ENCODE measurements at regions not wholly inside any gene's neighbourhood (a gene's known extent, or its start where the extent isn't known, plus 50 kb on each side); places are given as distances from the start of the nearest gene placed in this dataset.
"Not testable (repeated sequence)": the region's sequence is repeated elsewhere in the genome, so short reads cannot be mapped to it uniquely, and the experiment has no call there.

DNA sequence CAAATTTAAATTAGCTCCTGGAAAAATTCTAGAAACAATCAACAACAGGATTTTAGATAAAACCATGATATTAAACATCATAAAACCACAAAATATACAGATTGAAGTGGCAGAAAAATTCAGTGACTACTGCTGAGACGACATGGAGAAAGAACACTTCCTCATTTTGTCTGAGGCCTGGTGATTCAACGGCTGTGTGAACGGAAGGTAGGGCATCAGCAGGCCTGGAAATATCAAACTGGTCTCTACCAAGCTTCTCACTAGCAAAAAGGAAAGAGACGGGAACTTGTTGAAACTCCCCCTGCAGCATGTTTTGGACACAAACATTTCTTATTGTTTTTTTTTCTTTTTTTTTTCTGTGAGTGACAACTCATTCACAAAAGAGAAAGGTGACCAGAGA is 58.0 kb upstream of the AHI1 start:
- no peak for DNase-seq

DNA sequence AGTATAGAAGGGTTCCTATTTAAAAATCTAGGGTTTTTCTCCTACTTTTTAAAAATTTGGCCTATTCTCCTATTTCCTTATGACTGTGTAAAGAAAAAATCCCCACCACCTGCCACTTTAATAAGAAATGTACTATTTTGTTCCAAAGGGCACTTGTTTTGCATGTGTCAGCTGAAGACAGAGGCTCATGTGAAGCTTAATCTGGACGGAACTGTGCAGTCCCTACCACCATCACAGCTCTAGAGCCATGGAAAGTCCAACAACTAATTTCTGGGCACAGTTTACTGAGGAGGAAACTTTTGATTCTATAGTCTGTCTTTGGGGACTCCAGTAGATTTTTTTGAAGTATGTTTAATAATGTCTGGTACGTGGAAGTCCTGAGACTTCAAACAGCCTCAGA is 60.0 kb upstream of the AHI1 start:
- no peak for DNase-seq

DNA sequence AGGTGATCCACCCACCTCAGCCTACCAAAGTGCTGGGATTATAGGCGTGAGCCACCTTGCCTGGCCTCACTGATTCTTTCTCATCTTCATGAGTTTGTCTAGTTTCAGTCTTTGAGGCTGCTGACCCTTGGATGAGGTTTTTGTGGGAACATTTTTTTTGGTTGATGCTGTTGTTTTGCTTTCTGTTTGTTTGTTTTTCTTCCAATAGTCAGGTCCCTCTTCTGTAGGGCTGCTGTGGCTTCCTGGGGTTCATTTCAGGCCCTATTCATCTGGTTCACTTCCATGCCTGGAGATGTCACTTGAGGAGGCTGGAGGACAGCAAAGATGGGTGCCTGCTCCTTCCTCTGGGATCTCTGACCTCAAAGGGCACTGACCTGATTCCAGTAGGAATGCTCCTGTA is 68.1 kb upstream of the AHI1 start:
- DNase-seq, result not testable (repeated sequence)

DNA sequence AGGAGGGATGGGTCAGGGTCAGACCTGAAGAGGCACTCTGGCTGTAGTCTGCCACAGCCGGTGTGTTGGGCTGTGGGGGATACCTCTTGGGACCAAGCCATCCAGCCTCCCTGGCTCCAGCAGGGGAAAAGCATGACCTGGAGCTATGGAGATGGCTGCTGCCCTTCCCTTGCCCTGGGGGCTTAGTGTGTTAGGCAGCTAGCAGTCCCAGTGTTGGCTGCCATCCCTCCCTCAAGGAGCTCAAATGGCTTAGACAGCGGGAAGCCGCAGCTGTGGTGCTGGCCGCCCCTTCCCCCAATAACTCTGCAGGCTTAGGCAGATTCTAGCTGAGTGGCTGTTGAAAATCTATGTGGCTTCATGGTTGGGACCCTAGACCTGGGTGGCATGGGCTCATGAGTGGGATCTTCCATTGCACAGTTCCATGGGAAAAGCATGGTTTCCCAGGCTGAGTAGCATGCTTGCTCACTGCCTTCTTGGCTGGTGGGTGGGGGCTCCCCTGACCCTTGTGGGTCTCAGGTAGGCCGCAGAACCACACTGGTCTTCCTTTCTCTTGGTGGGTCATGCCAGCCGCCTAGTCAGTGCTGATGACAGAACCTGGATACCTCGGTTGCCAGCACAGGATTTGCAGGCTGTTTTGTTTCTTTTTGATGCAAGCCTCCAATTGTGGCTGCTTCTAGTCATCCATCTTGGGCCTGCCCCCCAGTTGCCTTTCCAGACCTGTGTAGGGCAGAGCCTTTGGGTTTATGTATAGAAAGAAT is 69.0 kb upstream of the AHI1 start:
- no peak for DNase-seq

DNA sequence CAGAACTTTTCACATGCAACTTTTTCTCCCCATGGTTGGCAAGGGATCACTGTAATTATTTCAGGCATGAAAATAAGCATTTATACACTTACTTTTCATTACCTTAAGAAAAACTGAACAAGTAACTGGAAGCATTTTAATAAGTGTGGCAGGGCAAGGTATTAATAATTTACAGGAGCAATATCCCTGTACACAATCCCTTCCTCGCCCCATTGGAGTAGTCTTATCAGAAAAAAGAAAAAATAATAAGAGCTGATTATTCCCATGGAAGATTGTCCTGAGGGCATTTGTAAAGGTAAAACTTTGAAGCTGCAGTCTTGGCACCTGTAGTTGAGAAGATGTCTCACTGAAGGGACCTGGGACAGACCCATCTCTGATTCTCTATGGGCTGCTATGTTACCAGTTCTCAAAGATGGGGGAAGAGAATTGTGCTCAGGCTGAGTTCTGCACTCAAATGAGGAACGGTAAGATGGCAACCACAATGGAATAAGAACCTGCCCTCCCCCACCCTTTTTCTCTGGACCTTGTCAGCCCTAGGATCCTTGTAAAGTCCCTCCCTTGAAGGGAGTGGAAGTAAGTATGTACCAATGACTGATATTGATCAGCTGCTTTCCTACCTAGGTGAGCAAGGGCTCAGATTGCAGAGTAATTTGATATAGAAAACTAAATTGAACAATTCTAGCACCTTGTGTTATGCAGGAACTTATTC is 70.0 kb upstream of the AHI1 start:
- DNase-seq, result no peak

DNA sequence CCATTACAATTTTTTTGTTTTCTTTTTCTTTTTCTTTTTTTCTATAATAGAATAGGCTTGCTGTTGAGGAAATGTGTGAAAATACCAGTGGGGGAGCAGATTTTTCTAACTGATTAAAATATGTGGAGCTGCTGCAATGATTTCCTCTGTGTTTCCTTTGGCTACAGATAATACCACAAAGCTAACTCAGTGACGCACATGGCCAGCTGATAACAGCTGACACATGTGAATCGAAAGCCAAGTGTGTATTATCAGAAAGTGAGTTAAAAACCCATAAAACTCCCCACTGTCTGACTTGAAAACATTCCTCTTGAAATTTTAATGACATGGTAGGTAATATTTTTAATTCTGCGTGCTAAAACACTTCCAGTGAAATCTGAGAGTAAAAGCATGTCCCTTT is 70.8 kb upstream of the AHI1 start:
- no peak for DNase-seq

DNA sequence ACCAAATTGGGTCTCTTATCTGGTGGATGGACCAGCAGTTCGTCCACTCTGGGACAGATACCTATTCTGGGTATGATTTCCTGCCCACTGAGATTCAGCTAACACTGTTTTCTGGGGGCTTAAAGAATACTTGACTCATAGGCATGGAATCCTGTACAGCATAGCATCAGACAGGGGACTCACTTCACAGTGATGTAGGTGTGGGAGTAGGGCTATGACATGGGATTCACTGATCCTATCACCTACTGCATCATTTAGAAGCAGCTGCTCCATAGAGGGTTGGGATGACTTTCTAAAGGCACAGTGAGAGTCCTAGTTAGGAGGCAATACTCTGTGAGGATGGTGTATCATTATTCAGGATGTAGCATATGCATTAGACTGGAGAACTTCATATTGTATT is 74.5 kb upstream of the AHI1 start:
- no peak for DNase-seq

DNA sequence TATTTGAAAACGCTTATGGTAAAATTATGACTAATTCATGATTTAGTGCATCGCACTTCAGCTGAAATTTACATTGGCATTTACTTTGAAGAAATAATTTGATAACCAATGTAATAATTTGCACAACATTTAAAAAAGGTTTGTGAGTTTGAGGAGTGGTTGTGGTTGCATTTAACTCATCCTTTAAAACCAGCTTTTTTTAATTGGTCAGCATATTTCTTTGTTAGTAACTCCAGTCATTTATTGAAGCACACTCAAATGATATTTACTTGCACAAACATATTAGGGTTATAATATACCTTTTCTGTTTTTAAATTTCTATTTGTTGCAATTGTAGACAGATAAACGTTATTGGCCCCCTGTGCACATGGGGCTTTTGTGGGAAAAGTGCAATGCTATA is 78.1 kb upstream of the AHI1 start:
- DNase-seq, result no peak

DNA sequence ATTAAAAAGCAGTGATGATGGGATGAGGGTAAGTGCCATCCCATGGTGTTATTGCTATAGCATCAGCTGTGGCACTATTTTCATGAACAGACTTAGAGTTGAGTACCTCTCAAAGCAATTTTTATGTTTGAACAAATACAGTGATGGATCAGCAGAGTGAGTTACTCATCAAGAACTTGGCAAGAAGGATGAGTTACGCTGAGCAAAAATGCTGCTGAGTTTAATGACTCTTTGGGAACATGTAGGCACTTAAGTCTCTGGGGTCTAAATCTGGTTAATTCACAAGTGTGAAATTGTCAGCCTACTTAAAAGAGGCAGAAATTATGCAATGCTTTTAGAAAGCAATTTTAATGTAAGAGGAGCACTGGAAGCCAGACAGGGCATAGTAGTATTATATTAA is 78.5 kb upstream of the AHI1 start:
- no peak for DNase-seq

DNA sequence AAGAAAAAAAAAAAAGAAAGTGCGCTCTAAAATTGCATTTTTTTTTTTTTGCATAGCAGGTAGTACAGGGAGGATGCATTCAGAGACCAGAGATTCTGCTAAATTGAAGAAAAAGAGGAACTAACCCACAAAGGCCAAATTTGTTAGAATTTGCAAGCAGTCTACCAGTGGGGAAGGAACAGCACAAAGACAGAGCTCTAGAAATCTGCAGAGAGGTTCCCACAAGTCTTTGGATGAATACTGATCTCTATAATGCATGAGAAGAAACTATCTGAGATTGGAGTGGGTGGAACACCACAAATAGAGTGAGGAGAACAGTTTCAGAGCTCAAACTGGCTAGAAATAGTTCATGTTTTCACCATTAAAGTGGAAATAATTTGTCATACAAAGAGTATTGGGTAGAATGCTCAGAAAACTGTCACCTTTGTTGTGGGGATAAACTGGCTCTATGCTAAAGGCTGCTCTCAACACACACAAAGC is 79.6 kb upstream of the AHI1 start:
- no peak for DNase-seq

DNA sequence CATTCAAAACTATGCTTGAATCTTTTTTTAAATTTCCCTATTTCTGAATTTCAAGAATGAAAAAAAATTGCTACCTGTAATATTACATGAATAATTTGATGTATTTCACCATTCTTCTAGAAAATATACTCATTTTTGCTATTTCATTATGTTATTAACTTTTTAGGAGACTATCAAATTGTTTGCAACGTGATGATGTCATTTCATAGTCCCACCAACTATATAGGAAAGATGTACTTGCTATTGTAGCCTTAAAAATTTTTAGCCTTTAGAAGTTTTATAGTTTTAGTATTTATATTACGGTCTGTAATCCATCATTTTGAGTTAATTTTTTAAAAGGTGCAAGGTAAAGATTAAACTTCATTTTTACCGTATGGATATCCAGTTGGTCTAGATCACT is 81.4 kb upstream of the AHI1 start:
- no peak for DNase-seq

DNA sequence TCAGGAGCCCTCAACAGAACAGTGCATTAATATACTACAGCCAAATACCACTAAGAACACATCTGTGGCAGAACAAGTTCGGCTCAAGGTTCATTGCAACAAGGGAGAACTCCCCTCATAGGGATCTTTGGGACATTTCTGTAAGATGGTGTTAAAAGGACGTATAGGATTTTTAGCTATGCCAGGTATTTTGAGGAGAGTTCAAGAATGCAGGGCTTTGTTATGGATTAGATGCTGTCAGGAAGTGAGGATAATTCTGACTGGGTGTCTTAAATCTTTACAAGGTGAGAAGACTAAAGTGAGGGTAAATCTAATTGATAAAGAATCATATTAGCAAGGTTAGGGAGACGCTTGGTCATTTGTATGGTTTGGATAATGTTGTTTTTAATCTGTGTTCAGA is 83.7 kb upstream of the AHI1 start:
- no peak for DNase-seq

DNA sequence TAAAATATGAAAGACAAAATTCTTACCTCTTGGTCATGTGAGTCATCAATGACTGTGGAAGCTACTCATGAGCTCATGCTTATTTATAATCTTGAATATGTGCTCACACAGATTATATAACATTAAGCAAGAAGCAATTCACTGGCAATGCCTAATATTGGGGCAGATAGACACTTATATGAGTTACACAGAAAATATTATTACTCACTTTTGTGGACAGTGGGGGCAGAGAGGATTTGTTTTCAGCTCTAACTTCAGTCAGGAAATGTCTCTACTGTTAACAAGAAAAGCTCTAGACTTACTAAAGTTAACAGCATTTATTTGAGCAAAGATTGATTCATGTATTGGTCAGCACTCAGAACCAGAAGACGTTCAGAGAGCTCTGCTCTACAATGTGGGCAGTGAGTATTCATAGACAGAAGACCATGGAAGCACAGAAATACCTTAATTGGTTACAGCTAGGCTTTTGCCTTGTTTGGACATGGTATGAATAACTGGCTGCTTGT is 85.8 kb upstream of the AHI1 start:
- DNase-seq, result no peak

DNA sequence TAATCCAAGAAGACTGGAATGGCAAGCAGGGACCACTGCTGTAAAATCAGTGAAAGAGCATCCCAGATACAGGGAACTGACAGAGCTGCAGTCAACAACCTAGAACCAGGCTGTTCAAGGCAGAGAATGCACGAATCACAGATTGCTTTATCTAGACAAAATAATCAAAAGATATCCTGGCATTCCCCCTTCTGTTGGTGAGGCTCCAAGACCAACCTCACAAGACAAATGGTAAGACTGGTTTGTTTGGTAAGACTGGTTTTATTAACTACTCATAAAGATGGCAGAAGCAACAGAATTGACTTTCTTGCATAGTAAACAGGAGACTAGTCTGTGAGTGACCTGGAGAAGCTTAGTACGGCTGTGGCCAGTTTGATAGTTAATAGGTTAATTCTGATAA is 88.8 kb upstream of the AHI1 start:
- no peak for DNase-seq

DNA sequence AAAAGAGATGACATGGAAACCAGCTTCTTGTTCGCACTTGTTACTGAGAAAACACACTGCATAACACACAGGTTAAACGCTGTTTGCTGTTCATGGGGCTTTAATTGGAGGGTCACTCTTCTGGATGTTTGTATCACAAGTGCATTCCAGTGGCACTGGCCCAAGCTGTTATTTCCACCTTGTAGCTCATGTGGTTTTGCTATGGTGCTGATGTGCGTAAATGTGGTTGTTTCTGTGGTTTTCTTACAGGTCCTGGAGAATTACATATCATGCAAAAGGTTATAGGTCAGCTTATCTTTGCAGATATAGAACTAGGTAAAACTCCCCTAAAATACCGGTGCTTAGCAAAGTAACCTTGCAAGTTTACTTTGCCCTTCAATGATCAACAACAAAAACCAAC is 89.3 kb upstream of the AHI1 start:
- DNase-seq, result no peak

DNA sequence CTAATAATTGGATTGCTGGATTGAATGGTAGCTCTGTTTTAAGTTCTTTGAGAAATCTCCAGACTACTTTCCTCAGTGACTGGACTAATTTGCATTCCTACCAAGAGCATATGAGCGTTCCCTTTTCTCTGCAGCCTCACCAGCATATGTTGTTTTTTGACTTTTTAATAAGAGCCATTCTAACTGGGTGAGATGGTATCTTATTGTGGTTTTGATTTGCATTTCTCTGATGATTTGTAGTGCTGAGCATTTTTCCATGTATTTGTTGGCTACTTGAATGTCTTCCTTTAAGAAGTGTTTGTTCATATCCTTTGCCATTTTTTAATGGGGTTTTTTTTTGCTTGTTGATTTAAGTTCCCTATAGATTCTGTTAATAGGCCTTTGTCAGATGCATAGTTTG is 94.7 kb upstream of the AHI1 start:
- DNase-seq, result no peak

DNA sequence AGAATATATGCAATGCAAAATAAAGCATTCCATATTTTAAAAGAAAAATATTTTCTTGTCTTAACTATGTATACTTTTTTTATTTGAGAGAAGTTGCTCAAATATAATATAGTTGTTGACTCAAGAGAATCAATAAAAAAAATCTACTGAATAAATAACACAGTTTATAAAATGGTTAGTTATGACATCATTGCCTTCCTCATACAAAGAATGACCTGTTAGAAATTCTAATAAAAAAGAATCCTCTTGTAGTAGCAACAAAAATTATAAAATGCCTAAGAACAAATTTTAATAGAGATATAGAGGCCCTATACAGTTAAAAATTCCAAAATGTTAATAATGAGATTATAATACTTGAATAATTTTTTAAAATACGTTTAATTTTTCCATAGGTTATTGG is 96.5 kb upstream of the AHI1 start:
- no peak for DNase-seq

DNA sequence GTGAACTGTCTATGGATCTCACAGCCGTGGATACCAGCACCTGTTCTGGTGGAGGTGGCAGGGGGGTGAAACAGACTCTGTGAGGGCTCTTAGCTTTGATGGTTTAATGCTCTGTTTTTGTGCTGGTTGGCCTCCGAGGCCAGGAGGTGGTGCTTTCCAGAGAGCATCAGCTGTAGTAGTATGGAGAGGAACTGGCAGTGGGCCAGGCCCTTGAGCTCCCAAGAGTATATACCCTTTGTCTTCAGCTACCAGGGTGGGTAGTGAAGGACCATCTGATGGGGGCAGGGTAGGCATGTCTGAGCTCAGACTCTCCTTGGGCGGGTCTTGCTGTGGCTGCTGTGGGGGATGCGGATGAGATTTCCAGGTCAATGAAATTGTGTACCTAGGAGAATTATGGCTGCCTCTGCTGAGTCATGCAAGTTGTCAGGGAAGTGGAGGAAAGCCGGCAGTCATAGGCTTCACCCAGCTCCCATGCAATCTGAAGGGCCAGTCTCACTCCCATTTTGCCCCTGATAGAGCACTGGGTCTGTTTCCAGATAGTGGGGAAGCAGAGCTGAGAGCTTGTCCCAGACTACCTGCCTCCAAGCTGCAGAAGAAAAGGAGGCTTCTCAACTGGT is 102.7 kb upstream of the AHI1 start:
- no peak for DNase-seq

DNA sequence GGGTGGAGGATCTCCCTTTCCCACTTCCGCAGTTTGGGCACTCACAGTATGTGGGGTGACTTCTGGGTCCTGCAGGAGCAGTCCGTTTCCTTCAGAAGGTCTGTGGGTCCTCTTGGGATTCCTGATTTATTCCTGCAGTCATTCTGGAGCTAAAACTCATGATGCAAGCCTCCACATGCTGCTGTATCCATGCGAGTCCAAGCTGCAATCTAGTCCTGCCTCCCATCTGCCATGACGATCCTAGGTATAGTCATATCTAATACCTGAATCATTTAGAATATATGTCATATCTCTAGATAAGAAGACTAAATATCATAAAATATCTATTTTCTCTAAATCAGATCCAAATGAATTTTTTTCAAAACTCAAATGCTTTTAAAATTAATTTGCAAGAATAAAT is 103.4 kb upstream of the AHI1 start:
- DNase-seq, result no peak

DNA sequence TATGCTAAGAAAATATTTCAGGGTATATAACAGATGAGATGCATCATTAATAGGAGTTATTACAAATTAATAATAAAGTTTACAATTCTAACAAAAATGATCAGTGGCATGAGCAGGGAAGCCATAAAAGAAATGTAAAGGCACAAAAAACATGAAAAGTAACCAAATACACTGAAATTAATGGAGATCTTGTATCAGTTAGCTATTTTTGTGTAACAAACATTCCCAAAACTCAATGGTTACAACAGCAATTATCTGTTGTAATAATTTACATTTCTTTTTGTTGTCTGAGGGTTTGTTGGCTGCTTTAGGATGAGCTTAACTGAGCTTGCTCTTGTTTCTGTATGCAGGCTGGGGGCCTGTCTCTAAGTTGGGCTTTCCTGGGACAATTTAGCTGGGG is 104.3 kb upstream of the AHI1 start:
- DNase-seq, result no peak

DNA sequence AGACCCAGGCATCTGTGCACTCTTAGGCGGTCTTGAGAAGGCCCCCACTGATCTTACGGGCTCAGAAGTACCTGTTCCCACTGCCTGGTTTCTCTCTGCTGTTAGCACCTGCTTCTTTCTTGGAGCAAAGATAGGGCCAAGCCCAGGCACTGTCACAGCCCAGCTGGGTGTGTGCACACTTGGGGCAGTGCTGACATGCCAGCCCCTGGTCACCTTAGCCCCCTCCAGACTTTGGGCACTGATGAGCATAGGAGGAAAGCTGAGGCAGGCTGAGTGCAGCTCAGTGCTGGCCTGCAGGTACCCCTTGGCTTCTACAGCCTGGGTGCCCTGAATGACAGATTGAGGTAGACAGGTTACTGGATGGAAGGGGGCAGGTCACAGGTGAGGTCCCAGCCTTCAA is 105.7 kb upstream of the AHI1 start:
- DNase-seq, result no peak

DNA sequence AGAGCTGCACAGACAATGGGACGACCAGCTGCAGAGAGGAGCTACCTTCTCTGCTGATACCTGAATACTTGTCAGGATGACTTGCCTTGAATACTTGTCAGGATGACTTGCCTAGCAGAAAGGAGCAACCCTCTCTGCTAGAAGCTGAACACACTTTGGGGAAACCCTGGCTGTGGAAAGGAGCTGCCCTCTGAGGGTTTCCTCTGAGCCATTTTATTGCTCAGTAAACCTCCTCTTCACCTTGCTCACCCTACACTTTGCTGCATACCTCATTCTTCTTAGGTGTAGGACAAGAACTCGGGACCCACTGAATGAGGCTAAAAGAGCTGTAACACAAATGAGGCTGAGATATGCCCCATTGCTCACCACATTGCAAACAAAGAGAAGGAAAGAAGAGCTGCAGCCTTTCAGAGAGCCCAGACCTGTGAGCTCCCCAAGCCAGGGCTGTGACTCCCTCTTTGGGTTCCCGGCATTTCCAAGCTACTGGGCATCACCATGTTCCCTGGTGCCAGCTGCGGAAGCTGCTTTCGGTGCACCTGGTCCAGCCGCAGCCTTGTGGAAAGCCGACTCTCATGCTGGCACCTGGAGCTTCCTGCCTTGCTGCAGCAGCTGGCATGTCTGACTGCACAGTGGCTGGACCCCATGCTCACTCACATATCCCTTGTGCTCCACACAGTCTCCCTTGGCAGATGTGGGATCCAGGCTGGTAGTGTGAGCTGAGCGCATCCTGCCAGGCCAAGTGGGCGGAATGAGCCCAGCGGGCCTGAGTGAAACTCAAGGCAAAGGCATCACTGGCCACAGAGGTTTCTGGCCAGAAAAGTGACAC is 106.7 kb upstream of the AHI1 start:
- no peak for DNase-seq

DNA sequence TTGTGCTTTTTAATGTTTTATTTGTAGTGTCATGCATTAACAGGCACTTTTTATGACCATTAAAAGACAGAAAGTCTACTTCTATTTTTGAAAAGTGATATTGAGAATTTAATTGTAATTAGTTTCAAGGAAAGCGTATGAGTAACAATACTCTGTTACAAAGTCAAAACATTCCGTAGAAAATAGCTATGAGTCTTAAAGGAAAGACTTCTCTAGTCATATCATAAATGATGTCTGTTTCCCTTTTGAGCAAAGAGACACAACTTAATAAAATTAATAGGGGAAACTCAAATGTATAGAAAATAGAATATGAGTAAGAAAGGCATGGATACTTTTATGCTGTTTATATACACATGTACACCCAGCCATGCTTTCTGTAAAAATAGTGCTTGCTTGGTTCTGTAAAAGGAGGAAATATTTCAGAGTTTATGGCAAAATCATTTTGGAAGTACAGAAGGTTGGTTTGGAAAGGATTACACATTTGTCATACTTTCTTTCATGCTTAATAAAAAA is 107.8 kb upstream of the AHI1 start:
- DNase-seq, result no peak

Measured in DMS 273 treated with DMSO at 0.1 percent for 48 hours (cell line).